ENCODE measurements at regions not wholly inside any gene's neighbourhood (a gene's known extent, or its start where the extent isn't known, plus 50 kb on each side); places are given as distances from the start of the nearest gene placed in this dataset.
A peak's percentile ranks its signal among the peaks of the same experiment; 100 is the strongest.

GRCh38 chr22:48263791-48264351 lies 1501.4 kb downstream of the TBC1D22A start:
- DNase-seq = peak; percentile 73

DNA sequence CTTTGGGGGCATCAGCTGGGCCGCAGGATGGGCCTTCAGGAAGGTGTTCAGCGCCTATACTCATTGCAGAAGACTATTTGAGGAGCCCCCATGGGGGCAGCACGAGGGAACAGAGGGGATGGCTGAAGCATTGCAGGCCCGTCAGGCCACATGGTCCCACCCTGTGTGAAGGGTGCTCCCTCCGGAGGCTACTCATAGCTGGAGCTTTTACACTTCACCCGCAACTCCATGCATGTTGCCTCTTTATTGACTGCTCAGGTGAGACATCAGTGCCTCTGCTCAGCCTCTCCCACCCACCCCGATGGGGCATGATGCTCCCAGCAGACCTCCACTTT lies 1500.9 kb downstream of the TBC1D22A start:
- DNase-seq = no peak

- DNase-seq = no peak
Measured at GRCh38 chr22:48262596-48263430, 1500.4 kb downstream of the TBC1D22A start.

- no peak for DNase-seq
Measured at GRCh38 chr22:48261706-48262105, 1499.3 kb downstream of the TBC1D22A start.

- DNase-seq = no peak
Measured at GRCh38 chr22:48261048-48261621, 1498.7 kb downstream of the TBC1D22A start.

DNA sequence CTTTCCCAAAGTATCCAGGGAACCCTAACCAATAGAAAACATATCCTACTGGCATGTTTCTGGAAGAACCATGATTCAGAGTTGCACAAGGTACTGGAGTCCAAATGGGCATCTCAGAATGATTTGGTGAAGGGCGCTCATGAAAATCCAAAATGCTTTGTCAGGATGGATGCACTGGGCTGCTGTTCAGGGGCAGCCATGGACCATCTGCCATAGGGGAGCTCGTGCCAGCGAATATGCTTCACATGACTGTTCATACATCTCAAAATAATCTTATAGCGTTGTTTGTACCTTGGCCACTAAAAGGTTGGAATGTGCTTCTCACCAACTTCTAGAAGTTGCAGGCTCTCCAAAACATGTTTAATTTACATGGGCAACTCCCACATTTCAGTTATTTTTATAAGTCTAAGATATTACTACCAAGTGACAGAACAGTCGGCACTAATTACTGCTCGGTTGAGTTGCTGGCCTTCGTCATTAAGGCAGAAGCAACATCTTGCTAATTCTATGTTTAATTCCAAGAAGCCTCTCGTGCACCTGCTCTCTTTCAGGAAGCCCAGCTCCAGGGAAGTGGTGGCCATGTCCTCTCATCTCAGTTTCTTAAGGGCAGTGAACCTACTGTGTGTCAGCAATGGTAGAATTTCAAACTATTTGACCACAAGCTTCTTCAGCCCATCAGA lies 1497.7 kb downstream of the TBC1D22A start:
- no peak for DNase-seq

GRCh38 chr22:48258811-48259210 lies 1496.4 kb downstream of the TBC1D22A start:
- no peak for DNase-seq

- DNase-seq = no peak
Measured at GRCh38 chr22:48258064-48258701, 1495.7 kb downstream of the TBC1D22A start.

GRCh38 chr22:48257685-48258055 lies 1495.2 kb downstream of the TBC1D22A start:
- no peak for DNase-seq

DNA sequence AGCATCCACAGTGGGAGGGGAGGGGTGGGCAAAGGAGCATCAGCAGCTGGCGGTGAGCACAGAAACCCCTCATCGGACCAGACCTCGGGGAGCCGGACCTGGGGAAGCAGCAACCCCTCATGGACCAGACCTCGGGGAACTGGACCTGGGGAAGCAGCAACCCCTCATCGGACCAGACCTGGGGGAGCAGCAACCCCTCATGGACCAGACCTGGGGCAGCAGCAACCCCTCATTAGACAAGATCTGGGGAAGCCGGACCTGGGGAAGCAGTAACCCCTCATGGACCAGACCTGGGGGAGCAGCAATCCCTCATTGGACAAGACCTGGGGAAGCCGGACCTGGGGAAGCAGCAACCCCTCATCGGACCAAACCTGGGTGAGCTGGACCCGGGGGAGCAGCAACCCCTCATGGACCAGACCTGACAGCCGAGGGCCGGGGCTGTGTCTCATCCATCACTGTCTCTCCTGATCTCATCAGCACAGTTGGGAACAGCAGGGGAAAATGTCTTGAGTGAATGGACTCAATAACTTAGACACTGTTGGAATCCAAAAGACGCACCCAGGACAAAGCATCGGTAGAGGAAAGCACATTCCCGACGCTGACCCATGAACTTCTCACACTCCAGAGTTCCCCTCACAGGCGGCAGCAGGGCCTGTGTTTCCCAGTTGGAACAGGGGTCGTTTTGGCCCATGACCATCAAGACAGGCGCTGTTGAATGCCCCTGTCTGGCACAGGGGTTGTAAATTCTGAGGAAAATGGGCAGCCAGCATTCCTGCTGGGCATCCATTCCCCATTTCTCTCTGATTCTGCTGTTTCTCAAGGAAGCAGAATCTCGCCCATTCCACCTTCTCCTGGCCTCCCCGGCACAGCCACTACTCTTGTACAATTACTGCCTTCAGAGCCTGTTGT lies 1494.6 kb downstream of the TBC1D22A start:
- no peak for DNase-seq

- DNase-seq = no peak
Measured at GRCh38 chr22:48256041-48256739, 1493.7 kb downstream of the TBC1D22A start.

- DNase-seq = peak; percentile 54
Measured at GRCh38 chr22:48254311-48254873, 1491.9 kb downstream of the TBC1D22A start.

DNA sequence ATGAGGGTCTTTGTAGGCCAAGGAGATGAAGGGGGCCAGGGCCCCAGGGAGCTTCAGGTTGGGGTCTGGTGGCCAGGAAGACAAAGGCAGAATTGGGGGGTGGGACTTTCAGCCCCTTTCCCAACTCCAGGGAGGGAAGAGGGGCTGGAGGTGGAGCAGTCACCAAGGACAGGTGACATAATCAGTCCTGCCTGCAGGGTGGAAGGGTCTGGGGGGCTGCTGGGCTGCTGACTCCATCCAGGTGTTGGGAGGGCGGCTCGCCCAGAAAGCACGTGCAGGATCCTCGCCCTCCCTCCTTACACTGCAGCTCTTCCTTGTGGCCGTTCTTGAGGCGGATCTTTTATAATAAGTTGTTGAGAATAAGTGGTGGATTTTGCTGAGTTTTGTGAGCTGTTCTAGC lies 1491.1 kb downstream of the TBC1D22A start:
- DNase-seq = no peak

- no peak for DNase-seq
Measured at GRCh38 chr22:48253136-48253535, 1490.7 kb downstream of the TBC1D22A start.

- no peak for DNase-seq
Measured at GRCh38 chr22:48251629-48252028, 1489.2 kb downstream of the TBC1D22A start.

DNA sequence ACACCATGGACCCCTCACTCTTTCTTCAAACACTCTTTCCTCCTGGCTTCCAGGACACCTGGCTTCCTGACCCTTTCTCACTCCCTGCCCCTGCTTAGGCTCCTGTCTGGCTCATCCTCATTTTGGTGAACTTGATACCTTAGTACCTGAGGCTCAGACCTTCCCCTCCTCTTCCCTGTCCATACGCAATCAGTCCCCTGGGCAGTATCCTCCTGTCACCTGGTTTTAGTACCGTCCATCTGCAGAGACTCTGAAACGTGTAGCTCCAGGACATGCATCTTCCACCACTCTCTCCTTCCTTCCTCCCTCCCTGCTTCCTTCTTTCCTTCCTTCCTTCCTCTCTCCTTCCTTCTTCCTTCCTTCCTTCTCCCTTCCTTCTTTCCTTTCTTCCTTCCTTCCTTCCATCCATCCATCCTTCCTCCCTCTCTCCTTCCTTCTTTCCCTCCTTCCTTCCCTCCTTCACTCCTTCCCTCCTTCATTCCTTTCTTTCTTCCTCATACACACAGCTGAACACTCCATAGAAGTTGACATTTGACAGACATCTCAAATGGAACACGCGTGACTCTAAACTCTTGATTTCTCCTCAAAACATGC lies 1488.6 kb downstream of the TBC1D22A start:
- DNase-seq = no peak

DNA sequence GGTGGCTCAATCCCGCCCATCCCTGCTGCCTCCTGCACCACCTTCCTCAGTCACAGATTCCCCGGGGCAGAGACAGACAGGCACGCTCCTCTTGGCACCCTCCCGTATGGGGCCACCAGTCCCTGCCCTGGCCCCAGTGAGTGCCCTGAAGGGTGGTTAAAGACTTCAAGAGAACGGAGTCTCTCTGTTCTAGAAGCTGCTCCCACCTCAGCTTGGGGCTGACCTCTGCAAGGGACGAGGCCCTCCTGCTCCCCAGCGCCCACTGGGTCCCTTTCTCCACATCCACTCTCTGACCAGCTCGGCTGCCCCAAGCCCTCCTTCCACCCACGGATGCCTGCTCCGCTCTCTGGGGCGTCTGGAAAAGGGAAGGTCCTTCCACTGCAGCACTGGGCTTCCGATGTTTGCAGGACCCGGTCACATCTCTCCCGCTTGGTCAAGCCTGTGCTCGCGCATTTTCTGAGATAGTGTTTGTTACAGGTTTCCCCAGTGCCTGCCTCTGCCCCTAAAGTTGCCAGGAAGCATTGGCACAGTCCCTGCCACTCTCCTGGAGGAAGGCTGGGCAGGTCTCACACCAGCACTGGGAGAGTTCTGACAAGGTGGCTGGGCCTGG lies 1487.9 kb downstream of the TBC1D22A start:
- no peak for DNase-seq

DNA sequence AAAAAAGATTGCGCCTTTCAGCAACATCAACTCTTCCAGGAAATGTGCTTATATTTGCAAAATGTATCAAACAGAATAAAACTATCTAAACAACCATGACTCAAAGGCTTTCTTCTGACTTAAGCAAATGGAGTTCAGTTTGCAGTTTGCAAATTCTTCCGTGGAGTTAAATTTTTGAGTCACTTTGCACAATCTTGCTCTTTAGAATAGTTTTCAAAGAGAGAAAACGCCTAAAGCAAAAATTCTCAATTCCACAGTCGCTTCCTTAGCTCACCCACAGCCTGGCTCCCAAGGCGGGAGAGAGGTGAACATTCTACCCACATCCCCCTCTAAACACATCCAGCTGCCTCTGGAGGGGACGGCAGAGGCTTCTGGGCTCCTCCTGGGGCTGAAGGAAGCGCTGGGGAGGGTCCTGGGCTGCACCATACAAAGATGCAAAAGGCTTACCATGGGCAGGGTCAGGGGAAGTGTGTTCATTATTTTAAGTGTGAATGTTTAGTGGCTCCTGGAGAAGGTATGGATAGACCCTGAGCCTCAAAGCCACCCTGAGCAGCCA lies 1487.3 kb downstream of the TBC1D22A start:
- DNase-seq = no peak

DNA sequence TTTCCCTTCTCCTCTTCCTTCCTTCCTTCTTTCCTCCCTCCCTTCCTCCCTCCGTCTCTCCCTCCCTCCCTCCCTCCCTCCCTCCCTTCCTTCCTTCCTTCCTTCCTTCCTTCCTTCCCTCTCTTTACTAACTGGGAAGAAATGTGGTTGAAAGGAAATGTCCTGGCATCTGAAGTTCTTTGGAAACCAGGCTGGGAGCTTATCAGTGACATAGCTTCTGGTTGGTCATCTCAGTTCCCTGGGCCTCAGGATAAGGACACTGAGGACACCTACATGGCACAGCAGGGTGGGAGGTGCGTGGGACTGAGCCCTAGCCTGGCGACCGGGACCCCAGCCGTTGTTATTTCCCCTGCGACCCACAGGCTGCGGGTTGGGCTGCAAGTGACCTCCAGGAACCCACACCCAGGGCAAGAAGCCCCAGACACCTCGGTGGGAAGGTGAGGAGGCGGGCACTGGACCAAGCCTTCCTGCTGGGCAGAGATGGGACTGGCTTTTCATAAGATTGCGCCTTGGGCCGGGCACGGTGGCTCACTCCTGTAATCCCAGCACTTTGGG lies 1486.5 kb downstream of the TBC1D22A start:
- no peak for DNase-seq

GRCh38 chr22:48247829-48248228 lies 1485.4 kb downstream of the TBC1D22A start:
- no peak for DNase-seq

Data from NCI-H1105 (cell line).